ENCODE measurements at regions not wholly inside any gene's neighbourhood (a gene's known extent, or its start where the extent isn't known, plus 50 kb on each side); places are given as distances from the start of the nearest gene placed in this dataset.

DNA sequence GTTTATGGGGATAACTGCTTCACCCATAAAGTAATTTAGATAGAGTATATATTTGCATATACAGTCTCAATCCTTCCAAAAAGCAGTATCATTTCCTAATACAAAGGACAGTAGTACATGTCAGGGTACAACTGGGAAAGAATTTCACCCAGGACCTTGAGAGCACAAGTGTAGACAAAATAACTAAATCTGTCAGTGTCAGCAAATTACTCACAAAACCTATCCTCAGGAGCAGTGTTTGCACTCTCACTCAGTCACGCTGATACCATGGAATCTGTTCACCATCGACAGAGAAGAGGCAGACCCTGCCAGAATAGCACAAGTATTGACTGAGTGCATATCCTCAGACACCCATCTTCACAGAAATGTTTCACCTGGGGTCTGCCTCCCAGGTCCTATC lies 554.7 kb upstream of the PHF14 start:
- TF ChIP-seq GATA3 (IDR thresholded peaks at IDR 0.05; ENCODE audit: low read depth, low read length) (no peak), GATA2 (IDR thresholded peaks at IDR 0.05; ENCODE audit: low read depth, low read length) (no peak)

GRCh38 chr7:10429031-10429430 lies 544.6 kb upstream of the PHF14 start:
- TF ChIP-seq GATA3 (IDR thresholded peaks at IDR 0.05; ENCODE audit: low read depth, low read length) (no peak), GATA2 (IDR thresholded peaks at IDR 0.05; ENCODE audit: low read depth, low read length) (no peak)

DNA sequence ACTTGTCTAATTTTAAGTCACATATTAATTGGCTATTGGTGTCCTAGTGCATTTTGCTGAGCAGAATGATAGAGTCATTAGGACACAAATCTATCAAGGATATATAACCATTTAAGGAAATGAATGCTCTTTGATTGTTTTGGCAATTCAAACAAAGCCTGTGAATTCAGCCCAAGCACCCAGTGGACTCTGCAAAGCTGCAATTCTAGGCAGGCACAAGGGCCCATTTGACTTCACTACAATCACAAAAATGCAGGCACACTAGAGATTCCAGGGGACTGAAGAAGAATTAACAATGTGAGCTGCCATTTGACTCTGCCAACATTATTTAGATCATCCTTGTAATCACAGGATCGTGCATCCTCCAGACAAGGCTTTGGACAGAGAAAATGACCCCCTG lies 544.2 kb upstream of the PHF14 start:
- TF ChIP-seq GATA2 (IDR thresholded peaks at IDR 0.05; ENCODE audit: low read depth, low read length) = no peak
- no peak for TF ChIP-seq GATA3 (IDR thresholded peaks at IDR 0.05; ENCODE audit: low read depth, low read length)

- TF ChIP-seq GATA3 (IDR thresholded peaks at IDR 0.05; ENCODE audit: low read depth, low read length) (no peak), GATA2 (IDR thresholded peaks at IDR 0.05; ENCODE audit: low read depth, low read length) (no peak)
Measured at GRCh38 chr7:10436302-10436701, 537.4 kb upstream of the PHF14 start.

DNA sequence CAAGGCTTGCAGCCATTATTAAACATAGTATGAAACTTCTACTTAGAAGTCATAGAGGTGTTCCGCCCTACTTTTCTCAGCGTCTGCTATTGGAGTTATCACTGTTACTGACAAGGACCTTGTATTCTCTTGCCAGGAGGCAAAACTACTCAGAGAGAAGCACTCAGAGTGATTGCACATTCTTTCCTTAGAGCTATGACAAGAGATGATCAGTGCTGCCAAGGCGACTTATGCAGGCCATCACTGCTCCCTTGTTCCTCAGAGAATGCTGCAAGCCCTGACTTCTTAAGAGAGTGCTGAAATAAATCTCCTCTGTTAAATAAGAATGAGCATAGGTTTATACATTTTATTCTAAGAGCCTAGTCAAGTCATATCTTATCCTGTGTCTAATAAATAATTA lies 534.6 kb upstream of the PHF14 start:
- TF ChIP-seq GATA2 (IDR thresholded peaks at IDR 0.05; ENCODE audit: low read depth, low read length) (no peak), GATA3 (IDR thresholded peaks at IDR 0.05; ENCODE audit: low read depth, low read length) (no peak)

GRCh38 chr7:10455936-10456335 lies 517.7 kb upstream of the PHF14 start:
- no peak for TF ChIP-seq GATA3 (IDR thresholded peaks at IDR 0.05; ENCODE audit: low read depth, low read length)
- no peak for TF ChIP-seq GATA2 (IDR thresholded peaks at IDR 0.05; ENCODE audit: low read depth, low read length)

DNA sequence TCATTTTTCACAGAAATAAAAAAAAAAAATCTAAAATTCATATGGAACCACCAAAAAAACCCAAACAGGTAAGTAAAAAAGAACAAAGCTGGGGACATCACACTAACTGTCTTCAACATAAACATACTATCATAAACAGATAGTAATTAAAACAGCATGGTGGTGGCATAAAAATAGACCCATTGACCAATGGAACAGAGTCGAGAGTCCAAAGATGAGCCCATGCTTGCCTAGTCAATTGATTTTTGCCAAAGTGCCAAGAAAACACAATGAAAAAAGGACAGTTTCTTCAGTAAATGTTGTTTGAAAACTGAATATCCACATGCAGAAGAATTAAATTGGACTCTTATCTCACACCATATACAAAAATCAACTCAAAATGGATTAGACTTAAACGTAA lies 513.2 kb upstream of the PHF14 start:
- TF ChIP-seq GATA2 (IDR thresholded peaks at IDR 0.05; ENCODE audit: low read depth, low read length) = no peak
- no peak for TF ChIP-seq GATA3 (IDR thresholded peaks at IDR 0.05; ENCODE audit: low read depth, low read length)

GRCh38 chr7:10463701-10464100 lies 510.0 kb upstream of the PHF14 start:
- TF ChIP-seq GATA3 (IDR thresholded peaks at IDR 0.05; ENCODE audit: low read depth, low read length) = no peak
- TF ChIP-seq GATA2 (IDR thresholded peaks at IDR 0.05; ENCODE audit: low read depth, low read length) = no peak

- TF ChIP-seq GATA3 (IDR thresholded peaks at IDR 0.05; ENCODE audit: low read depth, low read length) (no peak), GATA2 (IDR thresholded peaks at IDR 0.05; ENCODE audit: low read depth, low read length) (no peak)
Measured at GRCh38 chr7:10468908-10469307, 504.8 kb upstream of the PHF14 start.

GRCh38 chr7:10469476-10469875 lies 504.2 kb upstream of the PHF14 start:
- TF ChIP-seq GATA3 (IDR thresholded peaks at IDR 0.05; ENCODE audit: low read depth, low read length) (no peak), GATA2 (IDR thresholded peaks at IDR 0.05; ENCODE audit: low read depth, low read length) (no peak)

DNA sequence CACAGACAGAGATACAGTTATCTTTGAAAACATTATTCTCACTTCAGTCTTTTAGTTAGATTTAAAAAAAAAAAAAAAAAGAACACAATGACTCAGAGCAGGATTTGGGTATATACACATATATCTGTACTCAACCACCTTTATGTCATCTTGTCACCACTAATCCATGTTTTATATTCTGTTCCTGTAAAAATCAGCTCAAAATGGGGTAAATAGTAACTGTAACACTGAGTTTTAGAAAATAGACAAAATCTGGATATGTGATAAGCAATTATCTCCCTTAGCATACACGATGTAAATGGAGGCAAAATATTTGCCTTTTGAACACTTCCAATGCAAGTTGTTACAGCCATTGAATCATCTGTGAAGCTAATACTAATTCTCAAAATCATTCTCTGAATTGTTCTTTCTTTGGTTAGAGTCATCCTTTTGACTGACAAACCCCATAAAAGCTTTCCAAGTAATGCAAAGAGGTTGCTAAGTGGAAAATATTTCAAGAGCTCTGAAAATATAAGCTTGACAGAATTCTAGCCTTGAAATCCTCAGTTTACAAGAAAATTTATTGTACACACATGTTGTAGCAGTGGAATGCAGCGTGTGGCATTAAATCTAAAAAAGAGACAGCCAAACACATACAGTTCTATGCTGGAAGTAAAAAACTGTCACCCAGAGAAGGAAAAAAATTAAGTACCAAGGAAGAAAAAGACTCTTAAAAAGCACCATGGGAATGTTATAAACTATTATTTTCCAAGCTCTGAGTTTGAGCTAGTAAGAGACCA lies 502.2 kb upstream of the PHF14 start:
- TF ChIP-seq GATA3 (IDR thresholded peaks at IDR 0.05; ENCODE audit: low read depth, low read length) (peak; percentile 4; the same call in 1 of the 2 replicates), GATA2 (IDR thresholded peaks at IDR 0.05; ENCODE audit: low read depth, low read length) (no peak)

GRCh38 chr7:10472115-10472514 lies 501.6 kb upstream of the PHF14 start:
- no peak for TF ChIP-seq GATA3 (IDR thresholded peaks at IDR 0.05; ENCODE audit: low read depth, low read length)
- no peak for TF ChIP-seq GATA2 (IDR thresholded peaks at IDR 0.05; ENCODE audit: low read depth, low read length)

- TF ChIP-seq GATA3 (IDR thresholded peaks at IDR 0.05; ENCODE audit: low read depth, low read length) (no peak), GATA2 (IDR thresholded peaks at IDR 0.05; ENCODE audit: low read depth, low read length) (no peak)
Measured at GRCh38 chr7:10473569-10473968, 500.1 kb upstream of the PHF14 start.

DNA sequence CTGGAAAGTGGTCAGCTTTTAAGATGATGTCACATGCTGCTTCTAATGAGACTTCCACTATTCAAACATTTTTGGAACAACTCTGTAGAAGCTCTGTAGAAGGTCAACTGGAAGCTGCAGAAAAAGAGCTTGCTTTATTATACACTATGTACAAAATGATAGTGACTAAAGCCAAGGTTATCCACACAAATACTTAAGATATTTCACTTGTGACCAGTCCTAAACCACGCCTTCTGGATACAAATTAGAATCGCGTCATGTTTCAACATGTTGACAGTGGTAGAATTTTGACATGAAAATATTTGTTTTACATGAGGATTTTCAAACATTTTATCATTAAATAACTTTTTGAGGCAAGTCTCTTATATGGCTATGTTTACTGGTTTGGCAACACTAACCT lies 499.6 kb upstream of the PHF14 start:
- TF ChIP-seq GATA2 (IDR thresholded peaks at IDR 0.05; ENCODE audit: low read depth, low read length) (no peak), GATA3 (IDR thresholded peaks at IDR 0.05; ENCODE audit: low read depth, low read length) (no peak)

- TF ChIP-seq GATA2 (IDR thresholded peaks at IDR 0.05; ENCODE audit: low read depth, low read length) (no peak), GATA3 (IDR thresholded peaks at IDR 0.05; ENCODE audit: low read depth, low read length) (no peak)
Measured at GRCh38 chr7:10475940-10476641, 497.6 kb upstream of the PHF14 start.
